Erythroblast (primary cell): ENCODE measurements at regions not wholly inside any gene's neighbourhood (a gene's known extent, or its start where the extent isn't known, plus 50 kb on each side); places are given as distances from the start of the nearest gene placed in this dataset.

Experiments
- GATA1 ChIP-seq: IDR thresholded peaks from 2 replicates; pipeline ENCODE4 v1.6.1; 2011; ENCODE audit warnings: low read depth, mild to moderate bottlenecking, control low read depth, low read length, moderate library complexity
- POLR2A ChIP-seq: IDR thresholded peaks from 2 replicates; pipeline ENCODE4 v1.6.1; 2011; ENCODE audit warnings: mild to moderate bottlenecking, low read length

GRCh38 chr1:200258447-200259375 lies 151.1 kb downstream of the ZNF281 start:
- no peak for TF ChIP-seq POLR2A
- no peak for TF ChIP-seq GATA1
